GM19043 (cell line): ENCODE measurements at regions not wholly inside any gene's neighbourhood (a gene's known extent, or its start where the extent isn't known, plus 50 kb on each side); places are given as distances from the start of the nearest gene placed in this dataset.

Experiments used
- ATAC-seq: cut with Tn5 transposase; IDR thresholded peaks from one replicate; pipeline ENCODE4 v1.9.1; 2021; ENCODE audit warnings: low read depth; ENCODE audit not compliant: unreplicated experiment

DNA sequence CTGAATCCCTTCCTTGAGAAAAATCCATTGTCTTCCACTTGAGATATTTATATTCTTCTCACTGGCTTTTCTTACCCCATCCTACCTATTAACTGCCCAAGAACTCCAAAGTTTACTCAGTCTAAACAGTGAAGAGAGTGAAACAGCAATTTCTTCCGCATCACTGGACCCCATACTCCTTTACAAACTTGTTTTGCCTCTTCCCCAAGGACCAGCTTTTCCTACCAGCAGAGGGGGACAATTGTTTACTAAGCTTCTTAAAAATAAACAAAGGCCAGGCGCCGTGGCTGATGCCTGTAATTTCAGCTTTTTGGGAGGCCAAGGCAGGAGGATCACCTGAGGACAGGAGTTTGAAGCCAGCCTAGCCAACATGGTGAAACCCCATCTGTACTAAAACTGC lies 52.0 kb downstream of the LRATD1 start:
- no peak for ATAC-seq

- no peak for ATAC-seq
These were observed 58.4 kb downstream of the LRATD1 start for GRCh38 chr2:14690926-14691325.

- ATAC-seq: no peak
These were observed 61.4 kb downstream of the LRATD1 start for GRCh38 chr2:14693874-14694273.

- no peak for ATAC-seq
These were observed 68.2 kb downstream of the LRATD1 start for GRCh38 chr2:14700753-14701152.

DNA sequence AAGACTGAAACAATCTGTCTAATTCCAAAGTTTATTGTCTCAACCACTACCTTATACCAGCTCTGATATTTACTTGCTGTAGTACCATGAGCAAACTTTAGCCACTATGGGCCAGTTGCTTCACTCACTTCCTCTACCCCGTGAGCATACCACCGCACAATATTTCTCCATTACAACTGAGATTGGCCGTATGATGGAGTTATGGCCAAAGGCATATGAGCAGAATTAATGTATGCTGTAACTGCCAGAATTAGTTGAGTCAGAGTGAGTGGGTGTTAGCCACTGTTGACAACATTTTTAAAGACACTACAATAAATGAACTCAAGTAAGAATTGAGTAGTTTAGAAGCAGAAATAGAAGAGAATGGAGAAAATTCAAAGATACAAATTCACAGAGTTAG lies 69.7 kb downstream of the LRATD1 start:
- no peak for ATAC-seq

DNA sequence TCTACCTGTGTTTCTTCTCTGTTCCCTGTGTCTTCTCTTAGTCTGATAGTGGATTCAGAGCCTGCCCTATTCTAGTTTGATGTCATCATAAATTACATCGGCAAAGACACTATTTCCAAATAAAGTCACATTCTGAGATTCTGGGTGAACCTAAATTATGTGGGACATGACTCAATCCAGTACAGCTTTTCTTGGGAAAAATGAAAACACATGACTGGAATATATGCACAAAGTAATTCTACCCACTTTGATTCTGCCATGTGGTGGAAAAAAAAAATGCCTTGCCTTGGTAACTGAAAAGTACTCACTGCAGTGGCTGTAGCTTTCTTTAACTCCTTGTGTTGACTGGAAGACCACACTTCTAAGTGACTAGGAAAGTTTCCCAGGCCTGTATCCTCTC lies 73.7 kb downstream of the LRATD1 start:
- ATAC-seq: no peak

DNA sequence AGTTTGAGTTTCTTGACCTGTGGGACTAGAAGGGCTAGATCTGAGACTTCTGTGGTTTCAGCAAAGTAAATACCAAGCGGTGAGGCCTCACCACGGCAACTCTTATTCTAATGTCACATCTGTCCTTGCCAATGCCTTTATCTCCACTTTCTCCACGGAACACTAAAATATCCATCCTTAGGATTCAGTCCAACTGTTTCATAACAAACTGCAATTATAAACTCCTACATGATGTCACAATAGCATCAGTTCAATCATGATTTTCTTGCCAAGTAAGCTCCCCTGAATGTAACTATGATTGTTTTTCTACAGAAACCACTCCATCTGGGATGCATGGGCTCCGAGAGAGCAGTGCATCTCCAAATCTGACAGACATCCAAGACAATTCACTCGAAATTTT lies 79.6 kb downstream of the LRATD1 start:
- ATAC-seq: no peak

DNA sequence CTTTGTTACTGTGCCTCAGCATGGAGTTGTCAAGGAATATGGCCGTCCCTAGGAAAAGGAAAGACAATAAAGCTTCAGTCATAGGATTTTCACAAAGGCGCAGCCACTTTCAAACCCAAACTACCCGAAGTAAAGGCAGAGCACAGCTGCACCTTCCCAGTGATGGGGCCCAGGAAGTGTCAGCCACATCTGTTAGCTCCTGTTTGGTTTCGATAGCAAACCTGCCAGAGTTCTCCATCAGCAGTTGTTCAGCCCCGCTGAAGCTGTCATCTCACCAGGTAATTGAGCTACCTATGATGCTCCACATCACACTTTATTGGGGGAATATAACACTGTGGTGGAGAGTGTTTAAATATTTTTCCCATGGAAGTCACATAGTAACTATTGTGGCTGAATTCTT lies 80.7 kb downstream of the LRATD1 start:
- ATAC-seq: no peak

DNA sequence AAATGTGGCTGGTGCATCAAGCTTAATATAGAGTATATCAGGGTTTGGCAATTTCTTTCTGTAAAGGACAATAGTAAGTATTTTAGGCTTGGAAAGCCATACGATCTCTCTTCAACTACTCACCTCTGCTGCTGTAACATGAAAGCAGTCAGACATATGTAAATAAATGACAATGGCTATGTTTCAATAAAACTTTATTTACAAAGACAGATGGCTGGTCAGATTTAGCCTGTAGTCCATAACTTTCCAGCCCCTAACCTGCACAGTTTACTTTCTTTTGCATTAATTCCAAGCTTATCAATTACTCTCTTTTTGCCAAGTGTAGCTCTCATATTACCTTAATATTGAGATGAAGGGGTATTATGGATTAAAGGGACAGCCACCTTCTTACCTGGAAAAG lies 83.1 kb downstream of the LRATD1 start:
- no peak for ATAC-seq

- ATAC-seq: no peak
These were observed 83.8 kb downstream of the LRATD1 start for GRCh38 chr2:14716319-14716718.

DNA sequence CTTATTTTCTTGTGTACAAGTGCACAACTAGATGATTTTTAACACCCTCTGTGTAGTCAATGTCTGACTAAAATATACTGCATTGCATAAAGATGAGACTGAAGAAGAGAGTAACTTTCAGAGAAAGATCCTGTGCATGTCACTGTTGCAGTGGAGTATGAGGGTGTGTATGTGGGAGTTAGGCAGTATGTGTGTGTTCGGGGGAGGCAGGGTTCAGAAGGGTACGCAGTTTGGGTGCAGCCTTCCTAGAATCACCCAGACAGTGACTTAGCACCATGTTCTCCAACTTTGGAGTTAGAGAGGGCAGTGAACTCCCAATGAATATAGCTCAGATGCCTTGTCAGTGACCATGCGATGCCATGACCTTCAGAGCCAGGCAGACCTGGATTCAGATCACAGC lies 84.6 kb downstream of the LRATD1 start:
- ATAC-seq: no peak

DNA sequence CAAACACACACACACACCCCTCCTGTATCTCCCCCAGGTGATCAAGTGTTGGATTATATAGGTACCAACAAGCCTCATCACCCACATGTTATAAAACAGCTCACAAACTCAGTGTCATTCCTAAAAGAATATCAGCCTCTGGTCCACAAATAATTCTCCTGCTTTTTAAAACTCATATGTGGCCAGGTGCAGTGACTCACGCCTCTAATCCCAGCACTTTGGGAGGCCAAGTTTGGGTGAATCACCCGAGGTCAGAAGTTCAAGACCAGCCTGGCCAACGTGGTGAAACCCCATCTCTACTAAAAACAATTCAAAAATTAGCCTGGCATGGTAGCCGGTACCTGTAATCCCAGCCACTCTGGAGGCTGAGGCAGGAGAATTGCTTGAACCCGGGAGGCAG lies 87.8 kb downstream of the LRATD1 start:
- ATAC-seq: no peak

DNA sequence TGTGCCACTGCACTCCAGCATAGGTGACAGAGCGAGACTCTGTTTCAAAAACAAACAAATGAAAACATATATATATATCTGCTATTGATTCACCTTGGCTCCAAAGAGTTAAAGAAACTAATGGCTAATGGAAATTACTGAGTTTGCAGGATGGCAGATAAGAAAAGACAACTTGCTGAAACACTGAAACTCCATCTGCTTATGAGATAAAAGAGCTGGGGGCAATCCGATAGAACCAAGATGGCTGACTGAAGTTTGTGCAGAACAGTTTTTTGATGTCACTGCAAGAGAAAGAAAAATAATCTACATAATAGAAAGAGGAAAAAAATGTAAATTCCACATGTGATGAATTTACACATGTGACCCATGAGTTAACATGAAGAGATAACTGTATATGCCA lies 88.2 kb downstream of the LRATD1 start:
- ATAC-seq: no peak

DNA sequence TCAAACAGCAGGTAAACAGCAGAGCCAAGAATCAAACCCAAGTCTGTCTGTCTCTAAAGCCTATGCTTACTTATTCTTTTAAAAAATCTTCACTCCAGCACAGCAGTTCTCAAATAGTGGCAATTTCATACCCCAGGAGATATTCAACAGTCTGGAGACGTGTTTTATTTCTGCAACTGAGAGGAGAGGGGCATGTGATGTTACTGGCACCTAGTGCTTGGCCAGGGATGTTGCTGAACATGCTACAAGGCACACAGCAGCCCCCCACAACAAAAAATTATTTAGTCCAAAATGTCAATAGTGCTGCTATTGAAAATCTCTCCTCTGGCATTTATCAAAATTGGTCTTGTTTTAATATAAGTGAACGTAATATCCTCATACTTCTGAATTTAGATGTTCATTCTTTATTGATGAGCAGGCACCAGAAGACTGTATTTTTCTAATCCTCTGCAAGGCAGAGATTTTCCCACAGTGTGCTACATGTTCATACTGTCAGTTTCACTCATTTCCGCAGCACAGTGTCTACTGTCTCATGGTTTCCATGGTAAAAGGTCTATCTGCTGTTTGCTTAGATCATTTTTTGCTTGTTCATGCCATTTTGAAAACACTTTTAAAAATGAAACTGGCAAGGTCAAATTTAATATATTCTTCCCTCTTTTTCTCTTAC lies 90.5 kb downstream of the LRATD1 start:
- no peak for ATAC-seq

DNA sequence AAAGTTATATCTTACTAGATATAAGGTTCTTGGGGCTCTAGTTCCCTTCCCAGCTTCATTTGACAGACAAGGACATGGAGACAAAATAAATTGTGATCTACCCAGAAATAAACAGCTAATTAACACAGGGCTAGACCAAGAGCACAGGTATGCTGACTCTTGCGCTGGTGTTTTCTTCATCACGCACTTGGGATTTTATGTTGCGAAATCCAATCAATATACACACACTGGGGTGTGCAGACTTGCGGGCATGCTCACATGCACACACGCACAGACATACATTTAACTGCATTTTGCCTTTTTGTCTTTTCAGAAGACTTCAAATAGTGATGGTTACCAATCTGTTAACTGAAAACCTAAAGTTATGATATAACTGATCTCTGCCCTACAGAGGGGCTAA lies 91.2 kb downstream of the LRATD1 start:
- no peak for ATAC-seq

GRCh38 chr2:14735696-14736095 lies 103.2 kb downstream of the LRATD1 start:
- ATAC-seq: no peak

DNA sequence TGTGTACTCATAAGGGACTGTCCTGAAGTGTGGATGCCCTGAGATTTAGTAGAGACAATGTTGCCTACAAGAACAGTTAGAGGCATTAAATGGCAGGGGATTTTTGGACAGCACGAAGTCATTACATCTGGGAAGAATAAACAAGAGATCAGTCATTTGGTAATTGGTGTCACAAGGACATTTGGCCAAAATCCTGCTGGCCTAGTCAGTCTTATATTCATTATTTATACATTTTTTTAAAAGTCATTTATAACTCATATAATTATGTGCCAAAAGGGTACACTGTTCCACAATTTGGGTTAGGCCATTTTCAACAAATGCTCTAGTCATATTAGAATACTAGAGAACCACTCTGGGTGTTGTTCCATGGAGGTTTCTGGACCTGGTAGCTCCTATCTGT lies 104.7 kb downstream of the LRATD1 start:
- no peak for ATAC-seq

- ATAC-seq: no peak
These were observed 111.3 kb downstream of the LRATD1 start for GRCh38 chr2:14743861-14744260.

GRCh38 chr2:14745288-14746076 lies 113.0 kb downstream of the LRATD1 start:
- no peak for ATAC-seq

GRCh38 chr2:14746133-14746532 lies 113.6 kb downstream of the LRATD1 start:
- no peak for ATAC-seq

DNA sequence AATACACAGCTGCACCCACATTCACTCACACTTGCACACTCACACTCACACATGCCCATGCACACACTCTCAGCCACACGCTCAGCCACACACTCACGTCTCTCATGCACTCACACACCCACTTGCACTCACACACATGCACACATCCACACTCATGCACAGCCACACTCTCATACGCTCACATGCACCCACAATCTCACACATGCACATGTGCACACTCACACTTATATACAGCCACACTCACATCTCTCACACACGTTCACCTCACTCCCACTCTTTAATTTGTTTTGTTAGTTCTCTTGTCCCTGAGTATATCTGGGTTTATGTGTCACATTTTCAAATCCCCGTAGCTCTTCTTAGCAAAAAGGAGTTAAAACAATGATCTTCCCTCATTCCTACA lies 114.9 kb downstream of the LRATD1 start:
- no peak for ATAC-seq

DNA sequence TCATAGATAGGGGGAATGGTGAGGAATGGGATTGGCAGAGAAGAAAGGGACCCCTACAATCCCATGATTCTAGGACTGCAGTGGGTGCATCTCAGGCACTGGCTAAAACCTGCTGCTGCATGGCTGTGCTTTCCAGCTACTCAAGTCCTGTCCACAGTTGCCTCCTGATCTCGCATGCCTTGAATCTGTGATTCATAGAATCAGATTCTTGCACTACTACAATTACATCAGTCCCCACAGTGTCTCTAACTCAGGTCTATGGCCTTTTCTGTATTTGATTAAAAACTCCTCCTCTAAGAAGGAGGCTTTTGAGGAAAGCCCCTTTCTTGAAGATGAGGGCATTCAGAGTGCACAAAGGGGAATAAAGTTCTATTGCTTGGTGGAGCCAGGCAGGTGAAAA lies 117.4 kb downstream of the LRATD1 start:
- ATAC-seq: no peak
